COLO829 (cell line): ENCODE measurements at regions not wholly inside any gene's neighbourhood (a gene's known extent, or its start where the extent isn't known, plus 50 kb on each side); places are given as distances from the start of the nearest gene placed in this dataset.
"Not testable (repeated sequence)": the region's sequence is repeated elsewhere in the genome, so short reads cannot be mapped to it uniquely, and the experiment has no call there.

Experiments
- DNase-seq: peaks from one replicate; pipeline ENCODE4 v3.0.0; 2012; ENCODE audit warnings: low spot score

GRCh38 chr3:79960594-79960993, 192.8 kb upstream of the ROBO1 start:
- no peak for DNase-seq

DNA sequence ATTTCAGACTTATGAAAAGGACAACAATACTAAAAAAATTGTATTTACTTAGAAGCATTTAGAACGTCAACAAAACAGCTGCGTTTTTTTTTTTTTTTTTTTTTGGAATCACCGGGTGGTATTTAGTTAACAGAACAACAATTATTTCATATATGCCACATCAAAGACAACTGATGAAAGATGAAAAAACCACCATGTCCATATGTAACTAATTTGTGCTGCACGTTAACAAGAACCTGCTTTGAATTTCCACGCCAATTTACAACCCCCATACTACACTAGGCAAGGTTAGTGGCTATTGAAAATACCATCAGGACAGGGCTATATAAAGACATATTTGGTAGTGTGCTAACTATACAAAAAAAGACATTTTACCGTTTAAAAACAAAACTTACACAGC, 189.3 kb upstream of the ROBO1 start:
- no peak for DNase-seq

GRCh38 chr3:79954756-79955155, 187.0 kb upstream of the ROBO1 start:
- no peak for DNase-seq

GRCh38 chr3:79953591-79954101, 185.8 kb upstream of the ROBO1 start:
- DNase-seq = no peak

GRCh38 chr3:79951426-79951825, 183.6 kb upstream of the ROBO1 start:
- DNase-seq = not testable (repeated sequence)

GRCh38 chr3:79947957-79948356, 180.2 kb upstream of the ROBO1 start:
- DNase-seq = no peak

GRCh38 chr3:79947469-79947868, 179.7 kb upstream of the ROBO1 start:
- no peak for DNase-seq

GRCh38 chr3:79937567-79937966, 169.8 kb upstream of the ROBO1 start:
- no peak for DNase-seq

- no peak for DNase-seq
These were observed 162.4 kb upstream of the ROBO1 start for GRCh38 chr3:79930196-79930595.

DNA sequence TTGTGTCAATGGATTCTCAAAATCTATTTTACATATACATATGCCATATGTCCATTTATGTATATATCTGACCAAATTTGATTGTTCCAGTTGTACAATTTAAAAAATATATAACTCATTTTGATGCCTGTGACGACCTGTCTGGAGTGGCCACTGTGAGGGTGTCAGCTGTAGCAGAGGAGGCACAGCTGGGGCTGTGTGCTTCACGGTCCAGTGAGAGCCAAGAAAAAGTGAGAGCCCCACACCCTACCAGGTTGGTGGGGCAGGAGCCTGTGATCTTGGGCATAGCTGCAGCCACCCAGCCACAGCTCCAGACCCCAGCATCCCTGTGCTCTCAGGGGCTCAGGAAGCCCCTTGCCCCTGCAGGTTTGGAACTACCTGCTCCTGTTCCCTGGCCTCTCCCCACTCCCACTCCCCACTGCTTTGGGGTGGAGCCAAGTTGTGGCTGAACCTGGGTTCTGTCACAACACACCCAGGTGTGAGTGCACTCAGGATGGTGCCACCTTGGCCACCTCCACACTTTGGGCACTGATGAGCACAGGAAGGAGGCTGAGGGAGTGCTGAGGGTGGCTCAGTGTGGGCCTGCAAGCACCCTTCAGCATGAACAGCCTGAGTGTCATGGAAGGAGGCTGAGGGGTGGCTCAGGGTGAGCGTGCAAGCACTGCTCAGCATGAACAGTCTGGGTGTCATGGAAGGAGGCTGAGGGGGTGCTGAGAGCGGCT, 161.1 kb upstream of the ROBO1 start:
- DNase-seq = no peak

- no peak for DNase-seq
These were observed 158.7 kb upstream of the ROBO1 start for GRCh38 chr3:79926522-79926921.

- DNase-seq = no peak
These were observed 154.8 kb upstream of the ROBO1 start for GRCh38 chr3:79922633-79923032.

- no peak for DNase-seq
These were observed 149.8 kb upstream of the ROBO1 start for GRCh38 chr3:79917561-79917960.

DNA sequence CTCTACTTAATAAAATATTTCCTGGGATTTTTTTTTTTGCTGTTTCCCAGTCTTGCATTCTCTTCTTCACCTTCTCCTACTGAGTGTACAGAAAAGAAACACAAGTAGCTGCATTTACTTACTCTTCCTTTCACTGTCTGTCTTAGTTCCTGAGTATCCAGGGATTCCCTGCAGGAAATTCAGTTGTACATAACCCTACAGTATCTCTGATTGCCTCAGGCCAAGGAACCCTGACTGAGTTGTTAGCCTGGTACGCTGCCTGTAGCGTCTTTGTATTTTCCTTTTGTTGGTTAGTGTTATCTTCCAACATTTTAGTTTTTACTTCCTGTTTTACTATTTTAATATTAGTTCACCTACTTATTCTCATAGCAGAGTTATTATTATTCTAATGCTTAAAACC, 142.5 kb upstream of the ROBO1 start:
- DNase-seq = no peak

DNA sequence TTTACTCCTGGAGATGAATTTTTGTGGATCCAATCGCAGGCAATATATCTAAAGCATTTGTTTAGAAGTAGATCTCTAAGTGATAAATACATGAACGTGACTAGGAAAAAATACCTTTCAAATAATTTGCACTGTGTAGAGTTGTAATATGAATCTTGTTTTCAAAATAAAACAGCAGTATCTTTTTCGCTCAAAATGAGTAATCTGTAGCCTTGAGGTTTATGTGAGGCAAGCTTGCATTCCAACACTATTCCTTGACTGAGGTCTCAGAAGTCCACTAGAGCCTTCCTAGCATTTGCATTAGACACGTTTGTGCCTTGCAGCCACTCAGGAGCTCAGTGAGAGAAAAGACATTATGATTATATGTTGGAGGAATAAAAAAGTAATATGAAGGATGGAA, 138.3 kb upstream of the ROBO1 start:
- DNase-seq = no peak

DNA sequence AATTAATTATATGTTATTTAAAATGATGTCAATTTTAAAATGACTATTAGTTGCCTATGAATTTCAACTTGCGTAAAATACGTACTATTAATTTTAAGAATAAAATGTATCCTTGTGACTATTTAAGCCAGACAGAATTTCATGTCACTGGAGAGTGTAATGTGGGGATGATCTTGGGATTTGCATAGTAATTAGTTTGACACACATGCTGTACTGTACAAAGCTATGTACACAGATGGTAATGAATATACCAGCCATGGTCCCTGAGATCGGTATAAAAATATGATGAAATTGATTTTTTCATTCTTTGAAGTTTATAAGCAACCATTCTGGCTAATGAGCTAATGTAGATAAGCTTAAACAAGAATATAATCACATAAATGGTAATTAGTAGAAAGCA, 134.4 kb upstream of the ROBO1 start:
- no peak for DNase-seq

DNA sequence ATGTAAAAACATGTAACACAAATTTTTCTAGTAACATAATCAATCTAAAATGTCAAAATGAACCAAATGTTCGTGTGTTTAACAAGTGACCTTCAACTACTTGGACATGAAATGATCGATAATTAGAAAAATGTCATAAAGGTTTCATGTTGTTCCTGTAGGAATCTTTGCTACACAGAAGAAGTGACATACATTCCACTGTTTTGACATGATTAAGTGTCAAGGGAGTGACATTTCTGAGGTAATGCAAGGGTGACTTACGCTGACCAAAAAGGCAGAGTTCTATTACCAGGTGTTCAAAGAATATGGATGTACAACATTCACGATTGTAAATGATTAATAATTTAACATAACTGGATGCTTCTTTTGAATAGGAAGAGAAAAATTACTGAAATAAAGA, 131.1 kb upstream of the ROBO1 start:
- no peak for DNase-seq

- no peak for DNase-seq
These were observed 128.3 kb upstream of the ROBO1 start for GRCh38 chr3:79896086-79896485.

DNA sequence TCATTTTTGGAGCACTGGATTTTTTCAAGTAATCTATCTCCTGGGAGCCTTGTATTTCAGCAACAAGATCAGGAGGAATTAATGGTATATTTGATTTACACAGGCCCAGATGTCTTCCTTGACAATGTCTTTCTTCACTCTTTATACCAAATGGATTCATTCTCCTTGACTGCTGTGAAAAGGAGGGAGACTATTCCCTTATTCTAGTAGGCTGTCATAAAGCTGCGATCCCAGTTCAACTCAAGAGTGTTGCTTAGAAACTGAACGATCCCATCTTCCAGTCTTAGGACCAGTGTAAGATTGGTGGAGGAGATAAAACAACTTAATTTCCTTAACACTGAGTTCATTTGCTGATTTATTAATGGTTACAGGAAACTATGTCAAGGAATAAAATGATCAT, 119.4 kb upstream of the ROBO1 start:
- DNase-seq = no peak

GRCh38 chr3:79886204-79886603, 118.4 kb upstream of the ROBO1 start:
- DNase-seq = no peak

- DNase-seq = no peak
These were observed 117.6 kb upstream of the ROBO1 start for GRCh38 chr3:79885407-79885806.

- DNase-seq = no peak
These were observed 116.6 kb upstream of the ROBO1 start for GRCh38 chr3:79884354-79884753.

- DNase-seq = no peak
These were observed 113.6 kb upstream of the ROBO1 start for GRCh38 chr3:79881431-79881830.

GRCh38 chr3:79878708-79879107, 110.9 kb upstream of the ROBO1 start:
- DNase-seq = no peak
